NCI-H69 (cell line): ENCODE measurements at regions not wholly inside any gene's neighbourhood (a gene's known extent, or its start where the extent isn't known, plus 50 kb on each side); places are given as distances from the start of the nearest gene placed in this dataset.
A peak's percentile ranks its signal among the peaks of the same experiment; 100 is the strongest.

ENCODE experiments used
- DNase-seq: peaks from one replicate; lab custom pipeline; 2025; lab: John Stamatoyannopoulos, UW

DNA sequence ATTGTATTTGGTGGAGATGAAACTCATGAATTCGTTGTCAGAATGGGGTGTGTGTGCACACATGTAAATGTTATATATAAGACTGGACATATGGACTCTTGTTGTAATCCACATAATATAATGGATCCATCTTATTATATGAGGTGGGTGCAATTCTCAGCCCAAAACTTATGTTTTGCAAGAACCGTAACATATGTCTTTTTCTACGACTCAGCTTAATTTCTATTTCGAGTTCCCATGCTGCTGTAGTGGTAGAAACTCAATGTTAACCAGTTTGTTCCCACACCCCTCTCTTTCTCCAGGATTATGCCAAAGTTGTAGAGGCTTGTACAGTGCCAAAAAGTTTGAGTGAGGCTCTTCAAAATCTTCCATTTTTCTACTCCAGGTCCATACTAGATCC lies 112.5 kb upstream of the SPOPL start:
- no peak for DNase-seq

- DNase-seq: peak; percentile 95
Observed at GRCh38 chr2:138390316-138390945, 111.1 kb upstream of the SPOPL start.

GRCh38 chr2:138391946-138392345 lies 109.6 kb upstream of the SPOPL start:
- DNase-seq: no peak

DNA sequence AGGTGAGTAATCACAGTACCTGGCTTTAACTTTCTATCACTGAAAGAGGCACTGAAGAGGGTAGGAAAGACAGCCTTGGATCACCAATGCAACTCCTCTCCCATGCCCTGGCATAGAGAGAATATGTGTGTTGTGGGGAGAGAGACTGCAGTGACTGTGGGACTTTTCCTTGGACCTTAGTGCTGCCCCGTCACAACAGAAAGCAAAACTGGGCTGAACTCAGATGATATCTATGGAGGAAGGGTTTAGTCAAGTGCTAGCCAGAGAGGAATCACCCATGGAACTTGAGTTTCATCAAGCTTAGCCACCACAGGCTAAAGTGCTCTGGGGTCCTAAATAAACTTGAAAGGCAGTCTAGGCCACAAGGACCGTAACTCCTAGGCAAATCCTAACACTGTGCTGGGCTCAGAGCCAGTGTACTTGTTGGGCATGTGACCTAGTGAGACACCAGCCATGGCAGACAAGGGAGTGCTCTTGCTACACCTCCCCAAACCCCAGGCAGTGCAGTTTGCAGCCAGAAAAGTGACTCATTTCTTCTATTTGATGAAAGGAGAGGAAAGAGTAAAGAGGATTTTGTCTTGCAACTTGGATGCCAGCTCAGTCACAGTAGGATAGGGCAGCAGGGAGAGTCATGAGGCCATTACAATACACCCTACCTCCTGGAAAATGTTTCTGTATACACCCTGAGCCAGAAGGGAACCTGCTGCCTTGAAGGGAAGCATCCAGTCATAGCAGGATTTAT lies 105.8 kb upstream of the SPOPL start:
- peak; percentile 26 for DNase-seq

- DNase-seq: no peak
Observed at GRCh38 chr2:138396843-138397242, 104.7 kb upstream of the SPOPL start.

- DNase-seq: no peak
Observed at GRCh38 chr2:138403431-138403927, 98.1 kb upstream of the SPOPL start.

DNA sequence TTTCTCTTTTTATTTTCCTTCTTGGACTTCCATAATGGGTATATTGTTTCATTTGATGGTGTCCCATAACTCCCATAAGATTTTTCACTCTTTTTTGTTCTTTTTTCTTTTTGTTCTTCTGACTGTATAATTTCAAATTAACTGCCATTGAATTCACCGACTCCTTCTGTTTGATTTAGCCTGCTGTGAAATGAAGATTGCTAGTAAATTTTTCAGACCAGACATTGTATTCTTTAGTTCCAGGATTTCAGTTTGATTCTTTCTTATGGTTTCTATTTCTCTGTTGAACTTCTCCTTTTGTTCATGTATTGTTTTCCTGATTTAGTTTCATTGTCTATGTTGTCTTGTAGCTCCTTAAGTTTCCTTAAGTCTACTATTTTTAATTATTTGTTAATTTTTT lies 87.6 kb upstream of the SPOPL start:
- no peak for DNase-seq

- no peak for DNase-seq
Observed at GRCh38 chr2:138415985-138416384, 85.6 kb upstream of the SPOPL start.

DNA sequence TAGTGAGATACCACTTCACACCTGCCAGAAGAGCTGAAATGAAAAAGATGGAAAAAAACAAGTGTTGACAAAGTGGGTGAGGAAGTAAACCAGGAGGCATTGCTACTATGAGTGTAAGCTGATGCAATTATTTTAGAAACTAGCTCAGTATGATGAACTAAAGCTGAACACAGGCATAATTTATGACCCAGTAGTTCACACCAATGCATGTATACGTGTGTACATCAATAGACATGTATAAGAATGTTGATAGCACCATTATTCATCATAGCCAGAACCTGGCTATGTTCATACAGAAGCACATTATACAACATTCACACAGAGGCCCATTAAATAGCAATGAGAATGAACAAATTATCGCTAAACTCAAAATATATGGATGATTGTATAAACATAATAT lies 83.1 kb upstream of the SPOPL start:
- DNase-seq: no peak

- DNase-seq: no peak
Observed at GRCh38 chr2:138421315-138421970, 80.1 kb upstream of the SPOPL start.

DNA sequence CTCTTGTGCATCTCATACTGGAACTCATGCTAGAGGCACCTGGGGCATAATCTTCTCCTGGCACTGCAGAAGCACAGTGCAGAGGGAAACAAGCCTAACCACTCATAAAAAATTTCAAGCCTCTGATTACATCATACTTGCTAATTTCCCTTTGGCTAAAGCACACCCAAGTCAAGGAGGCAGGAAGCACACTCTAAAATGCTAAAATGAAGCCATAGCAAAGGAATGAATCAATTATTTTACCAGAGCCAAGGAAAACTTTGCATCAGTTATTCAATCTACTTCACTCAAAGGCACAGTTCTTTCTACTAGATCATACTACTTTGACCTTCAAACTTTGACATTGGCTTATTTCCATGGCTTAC lies 79.6 kb upstream of the SPOPL start:
- DNase-seq: peak; percentile 6

- no peak for DNase-seq
Observed at GRCh38 chr2:138423198-138423597, 78.4 kb upstream of the SPOPL start.

- DNase-seq: no peak
Observed at GRCh38 chr2:138423745-138424144, 77.8 kb upstream of the SPOPL start.

DNA sequence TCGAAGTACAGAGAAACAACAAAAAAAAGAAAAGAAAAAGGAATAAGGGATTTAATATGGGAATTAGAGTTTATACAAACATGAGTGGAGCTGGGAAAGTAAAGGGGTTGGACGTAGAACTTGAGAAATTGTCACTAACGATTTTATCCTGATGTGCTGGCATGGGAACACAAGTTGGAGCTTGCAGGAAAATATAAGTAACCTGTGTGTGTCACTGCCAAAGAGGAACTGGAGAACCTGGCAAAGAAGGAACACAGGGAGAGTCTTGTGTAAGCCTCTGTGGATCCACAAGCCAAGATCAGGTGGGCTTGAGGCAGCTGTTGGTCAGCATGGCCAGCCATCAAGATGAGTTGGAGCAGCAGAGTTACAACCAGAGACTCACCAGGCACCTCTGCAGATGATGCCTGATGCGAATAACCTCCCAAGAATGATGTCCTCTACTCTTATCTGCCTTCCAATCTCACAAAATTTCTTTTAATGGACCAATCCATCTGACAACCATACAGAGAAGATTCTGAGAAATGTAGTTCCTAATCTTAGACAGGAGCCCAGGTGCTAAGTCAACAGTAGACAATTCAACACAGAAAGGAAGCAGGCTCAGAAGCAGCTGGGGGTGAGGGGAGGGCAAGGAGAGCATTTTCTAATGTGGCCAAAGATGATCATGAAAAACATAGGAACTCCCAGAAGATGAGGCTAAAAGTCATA lies 77.0 kb upstream of the SPOPL start:
- no peak for DNase-seq

- DNase-seq: peak; percentile 2
Observed at GRCh38 chr2:138426116-138426515, 75.5 kb upstream of the SPOPL start.

DNA sequence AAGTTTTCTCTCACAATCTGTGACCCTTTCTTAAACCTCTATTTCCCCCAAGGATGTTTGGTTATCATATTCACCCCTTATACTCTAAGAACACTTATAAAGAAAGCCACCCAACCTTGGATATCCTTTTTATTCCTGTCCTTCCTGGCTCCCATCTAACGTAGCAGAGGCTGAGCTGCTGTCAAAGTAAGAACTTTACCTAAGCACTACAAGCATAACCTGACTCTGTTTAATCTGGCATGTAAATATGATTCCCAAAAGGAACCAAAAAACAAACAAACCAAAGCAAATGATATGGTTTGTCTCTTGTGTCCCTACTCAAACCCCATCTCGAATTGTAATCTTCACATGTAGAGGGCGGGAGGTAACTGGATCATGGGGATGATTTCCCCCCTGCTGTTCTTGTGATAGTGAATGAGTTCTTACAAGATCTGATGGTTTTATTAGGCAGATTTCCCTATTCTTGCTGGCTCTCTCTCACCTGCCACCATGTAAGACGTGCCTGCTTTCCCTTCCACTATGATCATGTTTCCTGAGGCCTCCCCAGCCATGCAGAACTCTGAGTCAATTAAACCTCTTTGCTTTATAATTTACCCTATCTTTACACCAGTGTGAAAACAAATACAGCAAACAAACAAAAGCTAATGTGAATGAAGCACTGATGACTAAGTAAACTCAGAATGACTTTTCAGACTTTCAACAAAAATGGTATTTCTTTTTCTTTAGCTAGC lies 72.7 kb upstream of the SPOPL start:
- DNase-seq: peak; percentile 12

DNA sequence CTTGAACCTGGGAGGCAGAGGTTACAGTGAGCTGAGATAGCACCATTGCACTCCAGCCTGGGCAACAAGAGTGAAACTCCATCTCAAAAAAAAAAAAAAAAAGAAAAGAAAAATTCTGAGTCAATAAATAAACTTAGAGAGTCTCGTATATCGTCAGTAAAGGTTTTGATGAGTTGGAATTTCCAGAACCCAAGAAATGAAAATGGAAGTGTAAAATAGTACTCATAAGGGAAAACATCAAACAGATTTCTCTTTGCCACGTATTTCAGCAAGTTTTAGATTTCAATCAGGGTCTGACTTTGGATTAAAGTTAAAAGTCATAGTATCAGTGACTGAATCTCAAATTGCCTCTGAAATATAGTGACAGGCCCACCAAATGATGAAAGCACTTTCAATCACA lies 71.4 kb upstream of the SPOPL start:
- no peak for DNase-seq

- no peak for DNase-seq
Observed at GRCh38 chr2:138432971-138433370, 68.6 kb upstream of the SPOPL start.

- peak; percentile 37 for DNase-seq
Observed at GRCh38 chr2:138433995-138434951, 67.3 kb upstream of the SPOPL start.

DNA sequence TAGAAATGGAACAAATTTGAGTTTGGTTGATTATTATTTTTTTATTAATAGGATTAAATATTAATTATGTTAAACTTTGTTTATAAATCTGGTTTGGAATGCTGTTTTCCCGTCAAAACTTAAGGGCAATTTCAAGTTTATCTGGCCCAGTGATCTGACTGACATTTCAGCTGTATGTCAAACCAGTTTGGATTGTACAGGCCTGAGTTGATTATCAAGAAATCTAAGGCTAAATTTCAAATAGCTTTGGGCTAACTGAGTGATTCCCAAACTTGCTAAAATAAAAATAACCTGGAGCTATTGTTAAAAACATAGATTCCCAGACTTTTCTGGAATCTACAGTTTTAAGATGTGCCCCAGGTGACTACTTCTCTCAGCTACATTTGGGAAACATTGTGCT lies 65.9 kb upstream of the SPOPL start:
- no peak for DNase-seq

DNA sequence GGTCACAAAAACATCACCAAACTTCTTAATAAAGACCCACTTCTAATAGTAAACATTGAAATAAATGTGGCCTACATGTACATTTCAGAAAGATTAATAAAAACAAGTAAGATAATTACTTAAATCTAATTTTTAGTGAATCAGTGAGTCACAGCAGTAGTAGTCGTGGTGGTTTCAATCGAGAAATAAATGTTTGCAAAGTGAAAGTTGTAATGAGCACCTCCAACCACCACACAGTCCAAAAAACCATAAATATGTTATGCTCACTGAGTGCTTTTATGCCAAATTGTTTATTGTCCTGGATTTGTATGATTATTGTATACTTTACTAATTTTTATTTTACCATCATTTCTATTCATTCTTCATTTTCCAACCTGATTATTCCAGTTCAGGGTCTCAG lies 61.8 kb upstream of the SPOPL start:
- DNase-seq: no peak
